Dermis blood vessel endothelial cell (primary cell): ENCODE measurements at regions not wholly inside any gene's neighbourhood (a gene's known extent, or its start where the extent isn't known, plus 50 kb on each side); places are given as distances from the start of the nearest gene placed in this dataset.

Source experiments
- DNase-seq: peaks from one replicate; pipeline ENCODE4 v3.0.0; 2010

GRCh38 chr4:35725131-35725530 lies 519.2 kb downstream of the ARAP2 start:
- no peak for DNase-seq

GRCh38 chr4:35730414-35730813 lies 513.9 kb downstream of the ARAP2 start:
- no peak for DNase-seq

GRCh38 chr4:35734381-35735098 lies 509.8 kb downstream of the ARAP2 start:
- DNase-seq, result no peak

GRCh38 chr4:35739308-35739707 lies 505.0 kb downstream of the ARAP2 start:
- DNase-seq, result no peak

DNA sequence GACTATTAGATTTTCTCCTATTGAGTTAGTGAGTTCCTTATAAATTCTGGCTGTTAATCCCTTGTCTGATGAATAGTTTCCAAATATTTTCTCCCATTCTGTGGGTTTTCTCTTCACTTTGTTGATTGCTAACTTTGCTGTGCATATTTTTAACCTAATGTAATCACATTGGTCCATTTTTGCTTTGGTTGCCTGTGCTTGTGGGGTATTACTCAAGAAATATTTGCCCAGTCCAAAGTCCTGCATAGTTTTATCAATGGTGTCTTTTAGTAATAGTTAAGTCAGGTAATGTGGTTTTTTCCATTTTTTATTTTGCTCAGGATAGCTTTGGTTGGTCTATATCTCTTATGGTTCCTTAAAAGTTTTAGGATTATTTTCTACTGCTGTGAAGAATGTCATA lies 490.3 kb downstream of the ARAP2 start:
- no peak for DNase-seq

- DNase-seq, result no peak
Observed at GRCh38 chr4:35757836-35758235, 486.5 kb downstream of the ARAP2 start.

GRCh38 chr4:35760807-35761206 lies 483.5 kb downstream of the ARAP2 start:
- no peak for DNase-seq

DNA sequence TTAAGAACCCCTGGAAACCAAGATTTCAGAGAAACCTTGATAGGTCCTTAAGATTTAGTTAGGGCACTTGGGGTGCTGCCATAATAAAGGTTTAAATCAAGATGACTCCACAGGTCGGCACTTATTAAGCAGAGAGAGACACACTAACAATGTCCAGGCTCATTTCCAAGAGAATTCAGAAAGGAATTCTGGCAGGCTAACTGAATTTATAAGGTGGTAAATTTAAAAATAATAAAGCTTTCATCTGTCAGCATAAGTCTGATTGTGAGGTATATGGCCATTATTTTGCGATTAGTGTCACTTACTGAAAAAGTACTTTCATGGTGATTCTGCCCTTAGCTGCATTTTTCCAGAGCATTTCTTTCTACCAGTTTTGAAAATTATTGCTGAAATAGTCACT lies 472.7 kb downstream of the ARAP2 start:
- no peak for DNase-seq

DNA sequence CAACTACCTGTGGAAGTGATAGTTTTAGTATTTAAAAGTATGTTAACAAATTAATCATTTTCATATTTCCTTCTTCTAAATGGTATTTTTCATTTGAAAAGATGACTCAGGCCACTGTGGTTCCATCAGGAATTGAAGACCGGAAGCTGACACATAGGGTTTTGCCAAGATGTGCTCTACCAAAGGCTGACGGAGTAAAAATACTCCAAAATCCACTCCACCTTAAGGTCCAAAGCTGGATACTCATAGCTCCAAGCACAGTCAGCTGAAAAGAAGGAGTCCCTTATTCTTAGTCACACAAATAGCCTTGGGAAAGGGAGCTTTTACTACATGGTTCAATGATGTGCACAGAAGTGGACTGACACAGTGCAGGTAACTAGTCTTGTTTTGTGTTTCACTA lies 472.0 kb downstream of the ARAP2 start:
- no peak for DNase-seq

- no peak for DNase-seq
Observed at GRCh38 chr4:35789899-35790574, 454.3 kb downstream of the ARAP2 start.

DNA sequence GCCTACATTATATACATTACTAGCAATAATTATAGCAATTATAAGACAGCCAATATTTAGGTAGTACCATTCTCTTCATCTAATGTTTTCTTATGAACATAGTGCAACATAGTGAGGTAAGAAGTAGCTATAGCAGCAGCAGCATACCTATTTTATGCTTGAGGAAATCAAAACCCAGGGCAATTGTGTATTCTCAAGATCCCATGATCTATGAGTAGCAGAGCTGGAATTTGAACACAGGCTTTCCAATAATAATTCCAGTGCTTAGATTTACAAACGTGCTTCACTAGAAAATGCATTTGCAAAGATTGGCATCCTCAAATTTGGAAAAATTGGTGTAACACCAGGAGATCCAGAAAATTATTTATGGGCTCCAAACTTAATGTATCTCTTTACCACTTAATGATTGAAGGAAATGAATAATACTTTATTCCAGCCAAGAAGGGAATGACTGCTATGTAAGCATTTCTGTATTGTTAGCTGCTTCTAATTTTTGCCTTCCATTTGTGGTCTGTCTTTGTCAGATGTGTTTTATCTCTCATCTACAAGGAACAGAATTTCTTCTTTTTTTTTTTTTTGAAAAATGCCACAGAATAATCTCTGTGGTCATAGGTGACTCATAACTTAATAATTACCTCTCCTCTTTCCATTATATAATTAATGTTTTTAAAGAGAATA lies 451.1 kb downstream of the ARAP2 start:
- DNase-seq, result no peak

GRCh38 chr4:35793766-35794165 lies 450.5 kb downstream of the ARAP2 start:
- DNase-seq, result no peak

GRCh38 chr4:35800669-35801068 lies 443.6 kb downstream of the ARAP2 start:
- no peak for DNase-seq

DNA sequence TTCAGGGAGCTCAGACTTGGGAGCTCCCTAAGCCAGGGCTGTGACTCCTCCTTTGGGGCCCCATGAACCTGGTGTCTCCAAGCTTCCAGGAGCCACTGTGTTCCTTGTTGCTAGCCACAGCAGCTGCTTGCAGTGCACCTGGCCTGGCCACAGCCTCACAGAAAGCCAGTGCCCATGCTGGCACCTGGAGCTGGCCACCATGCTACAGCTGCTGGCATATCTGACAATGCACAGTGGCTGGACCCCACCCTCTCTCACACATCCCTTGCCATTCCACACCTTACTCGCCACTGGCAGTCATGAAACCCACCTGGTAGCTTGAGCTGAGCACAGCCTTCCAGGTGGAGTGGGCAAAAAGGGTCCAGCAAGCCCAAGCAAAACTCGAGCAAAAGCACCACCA lies 441.7 kb downstream of the ARAP2 start:
- DNase-seq, result no peak

GRCh38 chr4:35818520-35818919 lies 425.8 kb downstream of the ARAP2 start:
- DNase-seq, result no peak

- no peak for DNase-seq
Observed at GRCh38 chr4:35820003-35820402, 424.3 kb downstream of the ARAP2 start.

DNA sequence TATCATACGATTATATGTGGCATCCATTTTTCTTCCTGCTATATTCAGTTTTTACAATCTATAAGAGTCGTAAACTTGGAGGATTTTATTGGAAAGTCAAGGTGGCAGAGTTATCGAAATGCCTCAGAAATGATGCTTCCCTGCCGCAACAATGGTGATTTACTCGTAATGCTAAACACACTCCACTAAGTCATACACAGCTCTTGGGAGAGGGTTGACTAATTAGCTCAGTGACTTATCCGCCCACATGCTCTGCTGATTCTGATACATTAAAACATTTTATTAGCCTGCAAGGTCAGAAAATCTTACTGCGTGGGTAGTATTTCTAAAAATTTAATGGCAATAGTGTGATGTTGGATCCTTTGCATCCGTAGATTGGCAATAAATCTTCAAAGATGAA lies 420.1 kb downstream of the ARAP2 start:
- no peak for DNase-seq

- DNase-seq, result no peak
Observed at GRCh38 chr4:35835893-35836292, 408.4 kb downstream of the ARAP2 start.

- no peak for DNase-seq
Observed at GRCh38 chr4:35836596-35836995, 407.7 kb downstream of the ARAP2 start.

- DNase-seq, result no peak
Observed at GRCh38 chr4:35867057-35867456, 377.3 kb downstream of the ARAP2 start.

DNA sequence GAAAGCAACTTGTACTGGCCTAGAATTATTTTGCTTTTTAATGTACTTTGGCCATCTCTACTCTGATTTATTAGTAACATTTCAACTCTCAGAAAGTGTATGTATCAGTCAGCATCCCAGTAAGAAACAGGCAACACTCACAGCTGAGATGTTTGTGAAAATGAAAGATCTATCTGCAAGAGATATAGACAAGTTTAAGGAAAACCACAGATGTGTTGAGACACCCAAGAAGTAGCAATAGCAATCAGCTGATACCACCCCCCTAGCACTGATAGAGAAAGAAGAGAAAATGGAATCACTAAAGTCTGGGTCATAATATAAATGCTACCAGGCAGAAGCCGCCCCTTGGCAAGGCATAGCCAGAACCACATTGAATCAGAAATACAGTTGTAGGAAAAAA lies 372.0 kb downstream of the ARAP2 start:
- no peak for DNase-seq

DNA sequence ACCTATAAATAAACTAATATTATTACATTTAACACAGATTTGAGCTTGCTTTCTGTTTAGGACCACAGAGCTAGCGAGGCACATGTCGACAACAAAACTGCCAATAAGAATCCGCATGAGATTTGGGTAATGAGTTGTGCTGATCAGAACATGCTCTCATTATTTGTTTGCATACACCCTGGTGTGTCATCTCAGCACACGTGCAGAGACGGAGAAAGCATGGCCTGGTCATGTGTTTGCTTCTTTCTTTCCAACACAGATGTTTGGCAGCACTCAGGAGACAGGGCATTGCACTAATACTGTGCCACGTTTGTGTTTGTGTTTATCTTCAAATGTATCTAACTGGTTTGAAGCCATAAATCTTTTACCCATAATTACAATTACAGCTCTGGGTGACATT lies 364.8 kb downstream of the ARAP2 start:
- no peak for DNase-seq

DNA sequence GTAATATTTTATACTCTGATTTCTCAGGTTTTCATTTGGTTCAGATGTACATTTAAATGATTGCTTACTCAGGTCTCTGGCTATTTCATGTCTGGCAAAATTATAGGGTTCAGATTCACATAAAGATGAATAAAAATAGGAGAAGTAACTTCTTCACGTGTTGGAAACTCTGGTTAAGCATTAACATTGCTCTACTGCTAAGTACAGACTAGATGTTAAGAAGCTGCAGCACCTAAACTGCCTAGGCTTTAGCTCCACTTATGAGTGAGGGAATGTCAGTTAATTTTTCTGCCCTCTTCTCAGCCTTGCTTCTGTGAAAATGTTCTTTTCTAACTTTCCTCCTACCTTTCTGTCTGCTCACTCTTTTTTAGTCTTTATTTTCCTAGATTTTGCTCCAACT lies 361.2 kb downstream of the ARAP2 start:
- no peak for DNase-seq
